ENCODE measurements at regions not wholly inside any gene's neighbourhood (a gene's known extent, or its start where the extent isn't known, plus 50 kb on each side); places are given as distances from the start of the nearest gene placed in this dataset.

DNA sequence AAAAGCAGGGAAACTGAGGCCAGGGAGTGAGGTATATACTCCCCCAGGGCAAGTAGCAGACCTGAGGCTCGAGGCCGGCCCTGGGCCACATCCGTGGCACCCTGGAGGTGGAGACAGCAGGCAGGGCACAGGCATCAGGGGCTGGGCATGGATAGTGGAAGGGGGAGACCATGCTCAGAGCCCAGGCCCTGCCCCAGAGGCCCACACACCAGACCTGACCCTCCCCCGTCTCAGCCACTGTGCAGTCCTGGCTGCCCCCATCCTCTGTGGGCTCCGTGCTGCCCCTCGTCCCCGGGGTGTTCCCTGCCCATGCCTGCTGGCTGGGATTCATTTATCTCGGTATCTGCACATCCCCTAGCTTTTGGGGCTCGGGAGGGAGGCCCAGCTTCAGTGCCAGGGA lies 103.1 kb upstream of the NKX1-1 start:
- no peak for DNase-seq

DNA sequence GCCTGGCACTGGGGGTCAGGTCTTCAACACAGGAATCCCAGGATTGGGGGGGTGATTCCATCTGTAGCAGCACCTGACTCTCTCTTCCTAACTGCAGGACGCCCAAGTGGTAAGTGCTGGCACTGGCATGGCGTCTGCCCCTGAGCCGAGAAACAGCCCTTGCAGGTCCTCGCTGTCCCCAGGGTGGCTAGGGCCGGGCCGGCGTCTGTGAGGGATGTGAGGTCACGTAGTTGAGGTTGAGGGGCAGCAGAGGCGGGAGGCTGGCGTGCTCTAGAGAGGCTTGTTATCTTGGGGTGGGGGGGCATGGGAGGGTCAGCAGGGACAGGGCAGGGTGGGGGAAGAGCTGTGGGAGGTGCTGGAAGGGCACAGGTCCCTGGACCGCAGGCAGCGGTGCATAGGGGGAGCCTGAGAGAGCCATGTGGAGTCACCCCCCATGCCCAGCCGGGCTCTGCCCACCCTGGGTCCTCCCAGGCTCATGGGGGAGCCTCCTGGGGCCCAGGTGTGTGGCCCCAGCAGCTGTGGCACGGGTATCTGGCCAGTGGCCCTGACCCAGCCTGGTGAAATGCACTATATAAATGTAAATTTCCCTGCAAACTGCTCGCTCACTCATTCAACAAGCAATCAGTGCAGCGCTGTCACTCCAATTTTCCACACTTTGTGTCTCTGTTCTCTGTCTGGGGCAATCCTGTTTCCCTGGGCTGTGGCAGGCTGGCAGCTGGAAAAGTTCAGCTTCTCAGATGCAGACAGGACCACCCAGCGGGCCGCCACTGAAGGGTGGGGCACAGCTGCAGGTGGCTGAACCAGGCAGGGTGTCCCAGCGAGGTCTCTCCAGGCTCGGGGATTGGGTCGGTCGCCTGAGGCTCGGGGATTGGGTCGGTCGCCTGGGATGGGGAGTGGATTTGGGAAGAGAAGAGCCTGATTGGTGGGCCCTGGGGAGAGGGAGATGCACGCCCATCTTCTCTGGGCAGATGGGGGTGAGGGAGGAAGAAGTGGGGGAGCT lies 102.2 kb upstream of the NKX1-1 start:
- DNase-seq, result no peak

- DNase-seq, result no peak
Measured at GRCh38 chr4:1506956-1507721, 100.9 kb upstream of the NKX1-1 start.

DNA sequence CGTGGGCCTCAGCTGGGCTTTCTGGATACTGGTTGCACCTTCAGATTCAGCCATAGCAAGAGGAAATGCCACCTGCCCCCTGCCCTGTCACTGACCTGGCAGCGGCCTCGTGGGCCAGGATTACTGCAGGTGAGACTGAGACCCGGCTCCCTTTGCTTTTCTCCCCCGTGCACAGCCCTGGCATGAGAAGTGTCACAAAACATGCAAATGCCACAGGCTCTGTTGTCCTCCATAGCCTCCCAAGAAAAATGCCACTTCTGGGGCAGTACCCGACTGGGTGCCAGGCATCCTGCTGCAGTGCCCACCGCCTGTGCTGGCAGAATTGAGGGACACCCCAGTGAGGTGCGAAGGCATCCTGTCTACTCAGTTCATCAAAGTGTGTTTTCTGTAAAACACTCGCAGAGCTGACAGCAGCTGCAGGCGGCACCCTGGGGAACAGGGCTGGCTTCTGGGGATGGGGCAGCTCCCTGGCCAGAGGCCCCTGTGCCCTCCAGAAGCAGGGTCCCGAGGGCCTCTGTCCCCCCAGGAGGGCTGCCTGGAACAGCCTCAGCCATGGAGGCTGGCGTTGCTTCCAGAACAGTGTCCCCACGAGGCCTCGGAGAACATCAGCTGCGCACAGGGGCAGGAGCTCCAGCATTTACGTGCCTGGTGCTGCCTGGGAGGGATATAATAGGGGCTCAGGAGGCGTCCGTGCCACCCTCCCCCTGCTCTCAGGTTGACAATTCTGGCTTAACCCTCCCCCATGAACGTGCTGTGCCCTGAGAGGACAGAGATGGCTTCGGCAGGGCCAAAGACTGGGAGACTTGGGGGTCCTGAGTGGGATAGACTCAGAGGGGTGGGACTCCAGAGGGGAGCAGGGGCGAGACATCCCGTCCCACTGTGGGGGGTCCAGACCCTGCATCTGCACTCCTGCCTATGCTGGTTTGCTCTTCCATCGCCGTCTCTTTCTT lies 99.5 kb upstream of the NKX1-1 start:
- no peak for DNase-seq

DNA sequence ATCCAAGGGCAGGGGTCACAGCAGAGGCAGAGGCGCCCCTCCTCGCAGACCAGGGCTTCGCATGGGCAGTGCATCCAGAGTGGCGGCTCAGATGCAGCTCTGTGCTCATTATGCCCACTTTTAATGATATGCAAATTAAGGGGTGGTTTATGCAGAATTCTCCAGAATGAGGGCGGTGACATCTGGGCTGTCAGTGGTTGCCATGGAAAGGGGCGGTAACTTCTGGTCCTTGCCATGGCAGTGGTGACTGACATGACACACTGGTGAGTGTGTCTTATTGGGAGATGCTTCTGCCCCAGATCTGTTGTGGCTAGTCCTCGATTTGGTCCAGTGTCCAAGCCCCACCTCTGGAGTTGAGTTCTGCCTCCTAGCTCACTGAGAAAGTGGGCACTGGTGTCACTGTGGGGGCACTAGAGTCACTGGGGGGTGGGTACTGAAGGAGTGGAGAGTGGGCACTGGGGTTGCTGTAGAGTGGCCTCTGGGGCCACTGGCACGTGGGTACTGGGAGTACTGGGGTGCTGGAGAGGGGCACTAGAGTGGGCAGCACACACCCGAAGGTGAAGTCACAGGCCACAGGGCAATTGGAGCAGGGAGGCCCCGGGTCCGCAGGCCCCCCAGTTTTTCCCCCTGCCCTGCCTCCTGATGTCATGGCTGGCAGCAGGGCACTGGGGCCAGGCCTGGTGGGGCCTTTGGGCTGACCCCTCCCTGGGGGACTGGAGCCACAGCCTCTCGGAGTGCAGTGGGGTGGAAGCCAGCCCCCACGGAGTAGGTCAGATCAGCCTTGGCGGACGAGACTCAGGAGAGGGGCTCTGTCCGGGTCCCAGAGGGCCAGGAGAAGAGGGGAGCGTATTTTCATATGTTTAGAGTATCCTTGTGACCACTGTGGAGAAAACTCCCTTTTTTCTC lies 98.6 kb upstream of the NKX1-1 start:
- no peak for DNase-seq

- no peak for DNase-seq
Measured at GRCh38 chr4:1503583-1504471, 97.6 kb upstream of the NKX1-1 start.

- DNase-seq, result no peak
Measured at GRCh38 chr4:1502976-1503375, 96.7 kb upstream of the NKX1-1 start.

- no peak for DNase-seq
Measured at GRCh38 chr4:1502501-1502886, 96.3 kb upstream of the NKX1-1 start.

- DNase-seq, result no peak
Measured at GRCh38 chr4:1501754-1502500, 95.7 kb upstream of the NKX1-1 start.

DNA sequence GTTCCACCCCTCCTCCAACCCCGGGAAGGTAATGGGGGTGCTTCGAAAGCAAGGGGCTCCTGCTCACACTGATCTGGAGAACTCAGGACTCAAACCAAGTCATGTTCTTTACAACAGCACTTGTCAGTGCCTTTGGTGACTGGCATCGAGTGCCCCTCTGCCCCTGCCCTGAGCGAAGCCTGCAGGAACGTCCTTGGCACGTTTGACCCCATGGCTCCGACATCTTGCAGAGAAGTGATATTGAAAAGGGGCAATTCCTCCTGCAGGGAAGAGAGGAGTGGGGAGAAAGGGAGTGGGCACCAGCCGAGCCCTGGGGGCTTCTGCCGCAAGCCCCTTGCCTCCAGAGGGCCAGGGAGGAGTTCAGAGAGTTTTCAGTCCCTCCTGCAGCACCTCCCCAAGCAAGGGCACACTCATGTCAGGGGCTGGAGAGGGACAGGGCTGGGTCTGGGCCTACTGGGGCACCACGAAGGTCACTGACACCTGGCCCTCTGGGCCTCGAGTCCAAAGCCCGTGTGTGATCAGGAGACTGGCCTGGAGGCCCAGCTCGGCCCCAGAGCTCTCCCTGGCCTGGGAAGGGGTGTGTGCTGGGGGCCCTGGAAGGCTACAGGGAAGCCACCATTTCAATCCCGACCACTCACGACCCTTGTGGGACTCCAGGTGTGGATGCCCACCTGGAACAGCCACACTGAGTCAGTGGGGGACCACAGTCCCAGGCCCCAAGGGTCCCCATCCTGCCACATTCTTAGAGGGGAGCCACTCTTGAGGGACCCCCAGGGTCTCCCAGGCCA lies 94.9 kb upstream of the NKX1-1 start:
- DNase-seq, result no peak

DNA sequence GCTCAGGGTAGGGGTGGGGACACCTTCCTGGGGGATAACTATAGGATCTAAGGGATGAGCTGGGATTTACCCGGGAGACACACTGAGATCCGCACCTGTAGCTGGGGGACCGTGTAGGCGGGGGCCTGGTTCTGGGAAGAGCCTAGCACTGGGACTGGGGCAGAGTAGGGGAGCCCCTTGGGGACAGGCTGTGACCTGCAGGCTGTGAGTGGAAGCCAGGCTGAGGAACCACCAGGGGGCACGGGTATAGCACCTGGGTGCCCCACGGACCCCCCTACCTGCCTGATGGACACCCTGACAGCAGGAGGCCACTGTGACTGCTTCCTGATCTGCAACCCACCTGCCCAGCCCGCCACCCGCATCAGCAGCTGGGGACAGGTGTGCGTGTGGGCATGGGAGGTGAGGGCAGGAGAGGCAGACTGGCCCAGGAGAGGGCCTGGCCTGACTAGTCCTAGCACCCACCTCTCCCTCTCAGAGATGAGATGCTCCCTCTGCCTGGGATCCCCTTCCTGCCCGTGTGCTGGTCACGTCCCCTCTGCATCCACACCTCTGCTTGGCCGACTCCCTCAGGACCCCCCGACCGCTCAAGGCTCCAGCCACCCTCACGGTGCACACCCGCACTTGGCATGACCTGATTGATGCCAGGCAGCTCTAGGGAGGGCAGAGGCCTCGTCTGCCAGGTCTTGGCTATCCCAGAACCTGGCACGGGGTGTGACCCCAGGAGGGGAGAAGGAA lies 94.2 kb upstream of the NKX1-1 start:
- no peak for DNase-seq

DNA sequence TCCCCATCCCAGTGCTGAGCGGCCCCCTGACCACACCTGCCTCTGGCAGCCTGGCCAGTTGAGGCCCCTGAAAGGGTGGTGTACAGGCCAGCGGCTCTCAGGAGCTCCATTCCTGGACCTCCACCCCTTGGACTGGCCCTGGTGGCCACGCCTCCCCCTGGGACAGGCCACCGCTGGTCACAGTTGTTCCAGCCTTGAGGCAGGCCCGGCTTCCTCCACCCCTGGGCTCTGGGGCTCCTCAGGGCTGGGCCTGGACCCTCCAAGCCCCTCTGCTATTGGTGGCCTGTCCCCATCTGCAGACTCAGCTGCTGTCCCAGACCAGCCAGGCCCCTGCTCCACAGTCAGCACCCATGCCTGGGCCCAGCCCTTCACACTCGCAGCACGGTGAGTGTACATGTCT lies 93.2 kb upstream of the NKX1-1 start:
- no peak for DNase-seq

DNA sequence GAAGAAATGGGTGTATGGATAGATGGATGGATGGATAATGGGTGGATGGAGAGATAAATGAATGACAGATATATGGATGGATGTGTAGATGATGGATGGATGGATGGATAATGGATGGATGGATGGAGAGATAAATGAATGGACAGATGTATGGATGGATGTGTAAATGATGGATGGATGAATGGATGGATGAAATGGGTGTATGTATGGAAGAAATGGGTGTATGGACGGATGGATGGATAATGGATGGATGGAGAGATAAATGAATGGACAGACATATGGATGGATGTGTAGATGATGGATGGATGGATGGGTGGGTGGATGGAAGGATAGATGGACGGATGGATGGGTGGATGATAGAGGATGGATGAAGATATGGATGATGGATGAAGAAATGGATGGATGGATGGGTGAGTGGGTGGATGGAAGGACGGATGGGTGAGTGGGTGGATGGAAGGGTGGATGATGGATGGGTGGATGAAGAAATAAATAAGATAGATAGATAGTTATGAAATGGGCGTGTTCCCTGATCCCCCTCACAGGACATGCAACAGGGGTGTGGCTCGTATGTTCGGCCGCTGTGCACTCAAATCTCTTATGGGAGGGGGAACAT lies 91.1 kb upstream of the NKX1-1 start:
- no peak for DNase-seq

- DNase-seq, result no peak
Measured at GRCh38 chr4:1496116-1496642, 89.9 kb upstream of the NKX1-1 start.

DNA sequence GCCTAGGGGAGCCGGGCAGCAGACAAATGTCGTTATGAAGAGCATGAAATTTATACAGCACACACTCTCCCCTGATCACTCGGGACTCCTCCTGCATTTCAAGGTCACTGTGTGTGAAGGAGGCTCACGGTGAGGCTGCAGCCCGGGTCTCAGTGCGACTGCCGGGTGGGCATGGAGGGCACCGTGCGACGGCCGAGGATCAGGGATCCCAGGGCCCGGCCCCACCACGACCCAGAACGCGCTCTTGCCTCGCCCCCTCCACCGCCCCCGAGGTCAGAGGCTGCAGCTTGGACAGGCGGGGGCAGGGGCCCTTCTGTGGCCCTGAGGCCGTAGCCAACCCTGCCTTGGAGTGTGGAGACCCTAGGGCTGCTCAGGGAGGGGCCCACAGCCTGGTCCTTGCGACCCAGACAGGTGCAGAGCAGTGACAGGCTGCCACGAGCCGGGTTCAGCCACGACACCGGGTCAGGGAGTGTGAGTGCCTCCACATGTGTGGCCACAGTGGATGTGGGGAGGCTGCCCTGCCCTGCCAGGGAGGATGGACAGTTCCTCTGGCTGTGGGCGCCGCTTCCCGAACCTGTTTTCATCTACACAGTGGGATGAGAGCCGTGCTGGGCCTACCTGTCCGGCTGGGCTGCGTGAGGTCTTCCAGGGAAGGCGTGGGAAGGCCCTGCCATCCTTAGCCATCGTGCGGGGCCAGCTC lies 89.3 kb upstream of the NKX1-1 start:
- no peak for DNase-seq

DNA sequence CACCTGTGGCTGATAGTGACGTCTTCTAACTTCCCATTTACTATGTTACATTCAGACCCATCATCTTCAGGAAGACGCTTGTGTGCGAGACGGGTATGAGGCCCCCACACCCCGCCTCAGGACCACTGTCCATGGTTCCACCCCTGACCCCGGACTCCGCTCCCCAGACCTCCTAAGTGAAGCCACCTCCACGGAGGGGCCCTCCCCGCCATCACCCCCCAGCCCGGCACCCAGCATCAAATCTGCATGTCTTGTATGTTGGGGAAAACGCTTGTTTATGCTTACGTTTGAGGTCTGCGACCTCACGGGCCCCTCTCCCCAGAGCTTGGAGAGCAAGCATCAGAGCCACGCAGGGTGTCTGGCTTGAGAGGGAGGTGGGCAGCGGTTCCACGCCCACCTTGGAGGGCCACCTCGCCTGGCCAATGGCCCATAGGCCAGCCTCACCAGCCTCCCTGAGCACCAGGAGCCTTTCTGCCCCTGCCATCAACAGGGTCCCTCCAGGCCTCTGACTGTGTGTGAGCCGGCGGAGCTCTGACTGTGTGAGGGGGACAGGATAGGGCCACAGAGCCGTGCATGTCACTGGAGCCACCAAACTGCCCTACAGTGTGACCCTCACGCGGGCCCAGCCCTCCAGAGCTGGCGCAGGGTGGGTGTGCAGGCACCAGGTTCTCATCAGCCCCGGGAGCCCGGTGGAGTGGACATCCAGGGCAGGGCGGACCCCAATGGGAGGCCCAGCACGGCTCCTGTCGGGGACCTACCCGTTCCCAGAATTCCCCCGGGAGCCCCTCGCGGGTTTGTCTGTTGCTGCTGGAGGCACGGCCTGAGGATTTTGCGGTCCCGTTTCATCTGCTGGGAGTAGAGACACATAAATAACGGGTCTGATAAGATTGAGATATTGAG lies 88.4 kb upstream of the NKX1-1 start:
- no peak for DNase-seq

All from suppressor macrophage treated with lipopolysaccharide for 1 hour (primary cell).